ENCODE measurements at regions not wholly inside any gene's neighbourhood (a gene's known extent, or its start where the extent isn't known, plus 50 kb on each side); places are given as distances from the start of the nearest gene placed in this dataset.

- no peak for DNase-seq (ENCODE audit: low read depth, low spot score)
Measured at GRCh38 chr16:51497541-51498211, 346.6 kb upstream of the SALL1 start.

- DNase-seq (ENCODE audit: low read depth, low spot score): no peak
Measured at GRCh38 chr16:51490866-51491265, 339.8 kb upstream of the SALL1 start.

GRCh38 chr16:51487880-51488279 is 336.8 kb upstream of the SALL1 start:
- DNase-seq (ENCODE audit: low read depth, low spot score): no peak

DNA sequence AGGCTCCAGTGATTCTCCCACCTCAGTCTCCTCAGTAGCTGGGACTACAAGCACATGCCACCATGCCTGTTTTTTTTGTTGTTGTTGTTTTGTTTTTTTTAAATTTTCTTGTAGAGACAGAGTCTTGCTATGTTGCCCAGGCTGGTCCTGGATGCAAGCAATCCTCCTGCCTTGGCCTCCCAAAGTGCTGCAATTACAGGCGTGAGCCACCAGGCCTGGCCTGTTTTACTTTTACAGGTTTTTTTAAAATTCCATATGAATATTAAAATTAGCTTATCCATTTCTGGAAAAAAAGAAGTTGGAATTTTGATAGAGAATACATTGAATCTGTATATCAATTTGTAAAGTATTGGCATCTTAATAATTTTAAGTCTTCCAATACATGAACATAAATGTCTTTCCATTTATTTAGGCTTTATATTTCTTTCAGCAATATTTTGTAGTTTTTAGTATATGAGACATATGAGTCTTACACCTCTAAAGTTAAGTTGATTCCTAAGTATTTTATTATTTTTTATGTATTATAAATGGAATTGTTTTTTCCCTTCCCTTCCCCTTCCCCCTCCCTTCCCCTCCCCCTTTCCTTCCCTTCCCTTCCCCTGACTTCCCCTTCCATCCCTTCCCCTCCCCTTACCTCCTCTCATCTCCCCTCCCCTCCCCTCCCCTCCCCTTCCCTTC is 323.5 kb upstream of the SALL1 start:
- DNase-seq (ENCODE audit: low read depth, low spot score): no peak

- DNase-seq (ENCODE audit: low read depth, low spot score): no peak
Measured at GRCh38 chr16:51473091-51473490, 322.0 kb upstream of the SALL1 start.

- no peak for DNase-seq (ENCODE audit: low read depth, low spot score)
Measured at GRCh38 chr16:51470492-51470891, 319.4 kb upstream of the SALL1 start.

DNA sequence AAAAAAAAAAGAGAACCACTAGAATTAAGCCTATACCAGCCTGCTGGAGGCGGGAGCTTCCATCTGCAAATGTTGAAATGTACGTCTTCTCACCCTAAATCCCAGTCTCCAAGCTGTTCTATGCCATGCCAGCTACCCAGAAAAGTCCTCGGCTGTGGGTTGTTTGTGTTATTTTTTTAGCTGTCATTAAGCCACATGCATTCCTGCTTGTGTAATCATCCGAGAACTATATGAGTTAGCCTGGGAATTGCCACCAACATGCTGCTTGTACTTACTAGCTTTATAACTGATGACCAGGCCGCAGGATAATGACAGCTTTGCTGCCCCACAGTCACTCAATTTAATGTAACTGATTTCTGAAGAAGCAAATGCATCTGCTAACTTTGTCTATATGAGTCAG is 313.9 kb upstream of the SALL1 start:
- no peak for DNase-seq (ENCODE audit: low read depth, low spot score)

GRCh38 chr16:51461255-51461654 is 310.2 kb upstream of the SALL1 start:
- no peak for DNase-seq (ENCODE audit: low read depth, low spot score)

- DNase-seq (ENCODE audit: low read depth, low spot score): no peak
Measured at GRCh38 chr16:51458356-51459140, 307.5 kb upstream of the SALL1 start.

DNA sequence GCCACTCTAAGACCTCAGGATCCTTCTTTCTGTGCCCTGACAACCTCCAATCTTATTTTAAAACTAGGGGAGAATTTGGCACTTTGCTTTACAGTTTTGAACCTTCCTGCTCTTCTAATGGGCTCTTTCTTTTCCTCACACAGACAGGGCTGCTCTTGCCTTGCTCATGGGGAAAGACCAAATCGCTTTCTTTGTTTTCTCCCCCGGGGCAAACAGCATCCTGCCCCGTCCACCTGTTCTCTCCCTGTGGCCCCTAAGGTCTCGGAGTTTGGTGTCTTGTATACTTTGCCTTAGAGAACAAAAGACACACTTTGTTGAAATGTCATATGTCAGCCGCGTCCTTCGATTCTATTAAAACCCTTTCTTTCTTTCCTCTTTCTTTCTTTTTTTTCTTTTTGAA is 306.7 kb upstream of the SALL1 start:
- DNase-seq (ENCODE audit: low read depth, low spot score): no peak

DNA sequence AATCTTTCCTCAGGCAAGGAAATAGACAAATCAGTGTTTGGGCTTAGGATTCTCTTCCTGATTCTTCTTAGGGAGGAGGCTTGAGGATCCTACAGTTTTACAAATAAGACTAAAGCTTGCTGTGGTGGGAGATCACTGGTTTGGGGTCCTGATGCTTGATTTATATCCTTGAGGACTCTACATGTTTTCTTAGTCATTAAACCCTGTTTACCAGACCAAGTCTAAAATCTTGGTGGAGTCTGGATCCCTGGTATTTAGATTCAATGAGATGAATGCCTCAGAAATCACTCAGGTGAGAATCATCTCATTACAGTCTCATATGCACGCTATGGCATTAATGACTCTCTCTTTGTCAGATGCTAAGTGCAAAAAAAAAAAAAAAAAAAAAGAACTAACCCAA is 304.3 kb upstream of the SALL1 start:
- DNase-seq (ENCODE audit: low read depth, low spot score): no peak

DNA sequence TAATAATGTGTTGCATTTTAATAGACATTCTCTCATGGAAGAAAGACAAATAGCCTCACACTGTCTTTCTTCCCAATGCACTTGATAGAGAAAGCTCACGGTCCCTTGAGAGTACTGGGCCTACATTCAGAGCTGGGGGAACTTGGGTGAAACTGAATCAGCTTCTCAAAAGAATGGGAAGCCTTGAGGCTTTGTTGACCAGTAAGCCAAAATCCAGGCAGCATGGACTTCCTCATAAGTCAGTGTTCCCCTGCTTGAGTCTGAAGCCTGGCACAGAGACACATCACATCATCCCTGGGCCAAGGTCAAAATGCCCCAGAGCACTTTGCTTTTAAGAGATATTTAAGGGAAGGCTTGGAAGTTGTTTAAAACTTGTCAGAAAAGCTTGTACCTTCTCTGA is 302.2 kb upstream of the SALL1 start:
- DNase-seq (ENCODE audit: low read depth, low spot score): no peak

GRCh38 chr16:51450909-51451308 is 299.8 kb upstream of the SALL1 start:
- no peak for DNase-seq (ENCODE audit: low read depth, low spot score)

DNA sequence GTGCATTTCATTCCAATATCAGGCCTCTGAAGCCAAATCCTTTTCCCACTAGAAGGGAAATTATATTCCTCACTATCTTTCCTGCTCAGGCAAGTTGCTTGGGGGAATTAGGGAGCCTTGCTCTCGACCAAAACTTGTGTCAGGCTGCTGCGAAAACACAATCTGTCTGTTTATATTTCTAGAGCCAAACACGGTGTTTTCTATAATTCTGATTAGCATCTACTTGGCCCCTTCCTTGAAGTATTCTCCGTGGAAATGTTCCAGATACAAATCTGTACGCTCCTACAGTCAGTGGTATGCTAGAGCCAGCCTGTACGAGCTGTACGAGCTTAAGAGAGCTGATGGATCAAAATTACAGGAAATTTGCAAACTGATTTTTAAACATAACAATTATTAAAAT is 299.3 kb upstream of the SALL1 start:
- no peak for DNase-seq (ENCODE audit: low read depth, low spot score)

DNA sequence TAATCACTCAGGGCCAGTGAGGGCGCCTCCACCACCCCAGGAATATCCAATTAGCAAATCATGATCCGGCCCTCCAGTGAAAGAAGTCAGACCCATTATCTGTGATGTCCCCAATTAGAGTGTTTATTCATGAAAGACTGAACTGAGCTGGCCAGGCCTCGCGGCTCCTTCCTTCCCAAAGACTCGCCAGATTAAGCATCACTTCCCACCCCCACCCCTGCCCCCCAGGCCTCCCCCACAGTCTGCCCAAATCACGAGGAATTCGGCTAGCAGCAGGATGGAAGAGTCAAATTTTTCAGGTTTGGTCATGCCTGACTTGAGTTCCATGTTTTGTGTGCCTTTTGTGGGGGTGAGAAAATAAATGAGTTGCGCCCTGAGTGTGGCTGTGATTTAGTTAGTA is 298.4 kb upstream of the SALL1 start:
- DNase-seq (ENCODE audit: low read depth, low spot score): no peak

GRCh38 chr16:51445250-51445649 is 294.2 kb upstream of the SALL1 start:
- no peak for DNase-seq (ENCODE audit: low read depth, low spot score)

DNA sequence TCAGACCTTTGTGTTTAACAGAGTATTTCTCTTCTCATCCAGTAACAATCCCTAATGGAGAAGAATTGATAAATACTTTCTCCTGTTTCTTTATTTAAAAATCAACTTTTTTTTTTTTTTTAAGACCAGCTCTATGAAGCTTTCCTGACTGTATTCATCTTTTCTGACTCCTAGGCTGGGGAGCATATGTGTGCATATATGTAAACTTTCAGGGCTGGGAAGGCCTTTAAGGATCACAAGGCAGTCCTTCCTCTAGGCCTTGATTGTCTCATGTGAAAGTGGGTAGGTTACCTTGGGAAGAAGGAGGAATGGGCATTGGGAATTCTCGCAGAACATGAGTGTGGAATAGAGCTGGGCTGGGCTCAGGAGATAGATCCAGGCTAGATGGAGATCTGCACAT is 292.9 kb upstream of the SALL1 start:
- DNase-seq (ENCODE audit: low read depth, low spot score): no peak

DNA sequence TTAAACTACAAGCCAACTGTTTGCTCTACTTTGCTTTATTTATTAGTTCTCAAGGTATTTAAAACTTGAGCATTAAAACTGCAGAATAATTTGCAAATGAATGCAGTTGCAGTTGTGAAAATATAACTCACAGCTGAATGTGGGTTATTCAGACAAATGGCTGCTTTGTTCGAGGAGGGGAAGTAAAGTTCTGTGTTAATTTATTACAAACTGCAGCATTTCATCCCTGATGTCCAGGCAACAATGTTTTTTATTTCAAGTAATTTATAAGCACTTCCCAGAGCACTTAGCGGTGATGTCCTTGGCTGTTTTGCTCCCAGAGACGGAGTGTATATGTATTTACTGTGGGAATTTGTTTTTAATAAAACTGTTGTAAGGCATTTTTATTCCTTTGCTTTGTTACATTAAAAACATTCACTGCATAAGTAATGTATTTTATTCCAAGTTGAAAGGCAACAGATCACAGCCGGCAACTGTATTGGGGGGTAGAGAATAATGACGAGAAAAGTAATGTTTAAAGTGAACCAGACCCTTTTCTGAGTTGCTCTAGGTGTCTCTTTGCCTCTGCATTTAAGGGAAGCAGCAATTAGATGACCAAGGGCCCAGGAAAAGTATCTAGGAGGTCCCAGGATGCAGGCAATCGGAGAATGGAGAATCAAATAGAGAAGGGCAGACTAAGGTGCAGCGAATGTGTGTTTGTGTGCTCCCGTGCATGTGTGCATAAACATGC is 291.2 kb upstream of the SALL1 start:
- DNase-seq (ENCODE audit: low read depth, low spot score): no peak

GRCh38 chr16:51440131-51440889 is 289.2 kb upstream of the SALL1 start:
- no peak for DNase-seq (ENCODE audit: low read depth, low spot score)

DNA sequence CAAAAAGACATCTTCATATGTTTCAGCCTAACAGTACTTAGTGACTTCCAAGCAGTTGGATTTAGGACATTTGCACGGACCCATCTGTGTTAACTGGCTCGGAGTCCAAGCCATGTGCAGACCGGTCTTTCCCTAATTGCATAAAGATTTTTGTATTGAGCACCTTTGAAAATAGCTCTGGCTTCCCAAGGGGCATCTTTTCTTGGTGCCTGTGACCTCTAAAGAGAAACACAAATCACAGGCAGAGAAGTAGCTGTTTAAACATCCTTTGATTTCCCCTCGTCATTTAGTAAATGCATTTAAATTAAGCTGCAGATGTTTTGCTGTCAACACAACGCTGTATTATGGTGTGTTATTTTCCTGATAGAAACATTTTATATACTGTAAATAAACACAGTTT is 288.2 kb upstream of the SALL1 start:
- no peak for DNase-seq (ENCODE audit: low read depth, low spot score)

GRCh38 chr16:51436742-51437141 is 285.7 kb upstream of the SALL1 start:
- DNase-seq (ENCODE audit: low read depth, low spot score): no peak
